ENCODE measurements at regions not wholly inside any gene's neighbourhood (a gene's known extent, or its start where the extent isn't known, plus 50 kb on each side); places are given as distances from the start of the nearest gene placed in this dataset.
A peak's percentile ranks its signal among the peaks of the same experiment; 100 is the strongest.

DNA sequence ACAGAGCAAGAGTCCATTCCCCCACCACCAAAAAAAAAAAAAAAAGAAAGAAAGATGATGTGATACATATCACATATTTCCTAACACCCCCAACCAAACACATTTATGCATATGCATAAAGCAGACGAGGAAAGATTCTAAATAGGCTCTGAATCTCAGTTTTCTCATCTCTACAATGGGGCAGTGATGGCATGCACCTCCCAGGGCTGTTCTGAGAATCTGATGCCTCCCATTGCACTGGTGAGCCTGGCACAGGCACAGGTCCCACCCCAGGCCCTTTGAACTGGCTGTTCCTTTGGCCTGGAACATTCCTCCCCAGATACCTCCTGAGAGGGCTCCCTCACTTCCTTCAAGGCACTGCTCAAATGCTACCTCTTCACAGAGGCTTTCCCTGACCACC, 116.5 kb downstream of the C9orf50 start:
- no peak for DNase-seq

DNA sequence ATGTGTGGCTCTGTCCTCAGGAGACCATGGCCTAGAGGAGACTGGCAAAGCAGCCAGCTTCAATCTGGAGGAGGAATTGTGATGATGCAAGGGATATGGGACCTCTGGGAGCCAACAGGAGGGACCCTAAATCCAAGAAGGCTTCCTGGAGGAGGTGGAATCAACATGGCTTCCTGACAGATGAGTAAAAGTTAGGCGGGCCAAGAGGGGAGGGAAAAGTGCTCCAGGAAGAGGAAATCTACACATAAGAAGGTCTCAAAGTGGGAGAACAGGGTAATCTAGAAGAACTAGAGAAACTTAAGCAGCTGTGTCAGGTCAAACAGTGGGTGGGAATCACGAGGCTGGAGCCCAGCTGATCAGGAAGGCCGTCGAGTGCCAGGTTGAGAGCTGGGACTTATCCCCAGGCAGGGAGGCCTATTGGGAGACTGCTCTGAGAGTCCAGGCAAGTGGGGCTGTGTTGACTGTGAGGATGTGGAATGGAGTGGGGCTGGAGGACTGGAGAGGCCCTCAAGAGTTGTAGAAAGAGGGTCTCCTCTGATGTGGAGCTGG, 119.1 kb downstream of the C9orf50 start:
- no peak for DNase-seq

DNA sequence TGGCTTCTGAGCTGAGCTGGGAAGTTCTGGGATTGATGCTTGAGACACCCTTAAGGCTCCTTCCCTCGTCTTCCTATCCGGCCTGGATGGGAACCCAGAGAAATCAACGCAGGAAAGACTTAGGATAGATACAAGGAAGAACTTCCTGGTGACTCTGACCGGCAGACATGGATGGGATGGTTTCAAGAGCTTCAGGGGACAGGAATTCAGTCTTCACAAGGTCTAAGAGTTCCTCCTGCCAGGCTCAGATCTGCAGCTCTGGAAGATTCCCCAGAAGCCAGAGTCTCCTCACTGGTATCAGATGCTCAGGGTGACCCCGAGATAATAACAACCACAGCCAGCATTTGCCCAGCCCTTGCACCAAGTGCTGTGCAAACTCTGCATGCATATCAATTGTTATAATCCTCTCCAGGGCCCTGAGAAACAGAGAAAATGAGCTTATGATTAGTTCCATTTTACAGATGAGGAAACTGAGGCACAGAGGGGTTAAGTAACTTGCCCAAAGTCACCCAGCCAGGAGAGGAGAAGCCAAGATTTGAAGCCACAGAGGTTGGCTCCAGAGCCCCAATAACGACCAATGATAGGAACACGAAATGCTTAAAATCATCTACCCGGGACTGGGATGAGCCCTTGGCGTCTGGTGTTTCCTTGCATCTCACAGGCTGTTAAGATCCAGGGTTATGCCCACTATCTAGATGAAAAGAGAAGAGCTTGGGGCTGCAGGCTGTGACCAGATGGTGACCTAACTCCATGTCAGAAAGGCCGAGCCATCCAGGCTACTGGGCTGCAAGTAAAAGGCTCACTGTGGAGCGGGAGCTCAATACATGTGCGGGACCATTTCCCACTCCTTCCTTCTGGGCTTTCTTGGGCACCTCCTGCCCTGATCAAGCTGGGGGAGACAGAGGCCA, 119.8 kb downstream of the C9orf50 start:
- DNase-seq: no peak

DNA sequence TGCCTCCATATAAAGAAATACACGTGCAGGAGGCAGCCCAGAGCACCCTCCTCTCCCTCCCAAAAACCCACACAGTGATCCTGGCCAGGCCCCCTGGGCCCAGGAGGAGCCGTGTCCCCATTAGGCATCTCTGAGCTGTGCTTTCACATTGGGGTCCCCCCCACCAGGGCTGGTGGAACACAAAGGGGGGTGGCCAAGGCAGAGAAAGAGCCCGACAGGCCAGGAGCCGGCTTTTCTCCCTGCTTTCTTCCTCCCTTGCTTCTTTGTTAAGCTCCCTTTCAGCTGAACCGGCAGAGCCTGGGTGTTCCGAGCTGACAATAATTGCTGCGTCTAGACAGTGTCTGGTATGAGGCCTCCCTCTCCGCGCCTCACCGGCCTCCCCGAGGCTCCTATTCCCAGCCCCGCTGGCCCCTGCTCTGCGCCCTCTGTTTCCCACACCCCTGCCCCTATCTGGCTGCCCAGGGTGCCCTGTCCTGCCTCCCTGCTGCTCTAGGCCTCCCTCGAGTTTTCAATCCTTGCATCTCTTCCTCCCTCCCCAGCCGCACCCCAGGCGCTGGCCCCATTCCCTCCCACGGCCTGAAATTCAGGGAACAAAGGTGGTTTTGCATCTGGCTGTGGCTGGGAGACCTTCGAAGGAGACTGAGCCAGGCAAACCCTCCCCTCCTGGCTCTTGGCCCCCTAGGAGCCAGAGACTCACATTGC, 120.6 kb downstream of the C9orf50 start:
- DNase-seq: no peak

DNA sequence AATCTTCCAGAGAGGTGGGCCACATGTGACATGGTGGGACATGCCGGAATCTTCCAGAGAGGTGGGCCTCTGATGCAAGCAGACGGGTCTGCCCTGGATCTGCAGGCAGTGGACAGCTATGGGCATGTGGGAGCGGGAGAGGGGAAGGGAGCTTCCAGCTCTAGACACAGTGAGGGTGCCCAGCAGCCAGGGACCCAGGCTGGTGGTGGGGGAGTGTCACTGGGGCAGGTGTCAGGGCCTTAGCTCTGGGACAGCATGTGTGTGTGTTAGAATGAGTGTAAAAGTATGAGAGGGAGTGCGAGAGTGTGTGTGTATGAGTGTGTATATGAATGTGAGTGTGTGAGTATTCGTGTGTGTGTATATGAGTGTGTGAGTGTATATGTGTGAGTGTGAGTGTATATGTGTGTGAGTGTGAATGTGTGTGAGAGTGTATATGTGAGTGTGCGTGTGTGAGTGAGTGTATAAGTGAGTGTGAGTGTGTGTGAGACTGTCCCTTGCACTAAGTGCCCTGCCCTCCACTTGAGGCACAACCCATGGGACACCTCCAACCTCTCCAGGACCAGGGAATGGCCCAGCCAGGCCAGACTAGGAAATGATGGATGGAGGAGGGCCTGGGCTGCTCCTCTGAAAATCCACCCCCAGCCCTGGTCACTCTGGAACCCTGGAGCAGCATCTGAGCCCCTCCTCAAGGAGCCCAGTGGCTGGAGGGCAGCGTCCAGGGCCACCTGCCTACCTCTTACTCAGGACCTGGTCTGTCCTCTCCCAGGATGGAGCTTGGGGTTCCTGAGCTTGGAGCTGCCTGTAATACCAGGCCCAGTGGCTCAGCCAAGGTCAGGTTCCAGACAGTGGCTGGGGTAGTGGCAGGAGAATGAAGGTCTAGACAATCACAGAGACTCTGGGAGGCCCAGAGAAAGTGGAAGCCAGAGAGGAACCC, 122.2 kb downstream of the C9orf50 start:
- DNase-seq: no peak

DNA sequence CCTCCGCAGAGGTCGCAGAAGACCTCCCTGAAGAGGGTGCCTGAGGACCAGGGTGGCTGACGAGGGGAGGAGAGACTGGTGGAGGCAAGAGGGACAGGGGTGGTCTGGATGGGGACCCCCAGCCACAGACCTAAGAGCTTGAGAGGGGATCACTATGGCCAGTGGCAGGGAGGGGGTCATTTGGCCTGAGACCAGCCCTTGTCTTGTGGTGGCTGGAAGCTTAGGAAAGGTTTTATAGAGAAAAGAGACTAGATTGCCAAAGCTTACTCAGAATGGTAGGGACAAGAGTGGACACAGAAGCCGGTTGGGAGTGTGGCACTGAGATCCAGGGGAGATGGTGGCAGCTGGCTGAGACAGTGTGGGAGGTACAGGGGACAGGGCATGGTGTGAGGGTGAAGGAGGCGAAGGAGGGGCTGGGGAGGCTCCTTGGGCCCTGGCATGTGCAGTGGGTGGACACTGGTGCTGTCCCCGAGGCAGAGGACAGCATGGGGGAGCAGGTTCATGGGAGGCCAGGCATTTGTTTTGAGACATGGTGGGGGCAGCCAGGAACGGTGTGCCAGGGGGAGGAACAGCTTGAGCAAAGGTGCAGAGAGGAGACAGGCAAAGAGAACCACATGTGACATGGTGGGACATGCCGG, 123.0 kb downstream of the C9orf50 start:
- no peak for DNase-seq

DNA sequence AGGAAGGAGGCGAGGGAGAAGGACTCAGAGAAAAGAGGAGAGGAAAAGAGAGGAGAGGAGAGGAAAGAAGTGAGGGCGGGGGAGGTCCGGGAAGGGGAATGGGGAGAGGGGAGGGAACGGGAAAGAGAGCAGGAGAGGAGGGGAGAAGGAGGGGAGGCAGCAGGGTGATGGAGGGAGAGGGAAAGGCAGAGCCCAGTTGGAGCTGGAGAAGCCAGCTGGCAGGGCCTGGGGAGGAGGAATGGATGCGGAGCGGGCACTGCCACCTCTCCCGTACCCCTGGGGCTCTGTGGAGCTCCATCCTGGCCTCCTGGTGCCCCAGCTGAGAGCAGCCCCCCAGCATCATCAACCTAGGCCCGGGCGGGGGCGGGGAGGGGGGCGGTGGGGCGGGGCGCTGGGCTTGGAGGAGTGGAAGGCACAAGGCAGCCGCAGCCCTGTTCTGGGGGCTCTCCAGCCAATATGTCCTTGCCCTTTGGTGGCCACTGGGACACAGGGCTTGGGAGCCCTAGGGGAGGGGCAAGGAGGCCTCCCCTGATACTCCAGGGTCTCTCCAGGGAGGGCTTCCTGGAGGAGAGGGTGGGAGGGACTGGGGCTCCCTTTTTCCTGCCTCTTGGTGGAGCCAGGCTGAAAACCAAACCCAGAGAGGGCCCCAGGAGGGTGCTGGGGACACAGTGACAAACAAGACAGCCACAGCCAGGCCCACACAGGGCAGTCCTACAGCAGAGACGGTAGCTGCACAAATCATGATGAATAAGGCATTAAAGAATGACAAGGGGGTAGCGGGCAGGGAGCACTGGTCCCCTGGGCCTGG, 123.7 kb downstream of the C9orf50 start:
- peak; percentile 84 for DNase-seq

DNA sequence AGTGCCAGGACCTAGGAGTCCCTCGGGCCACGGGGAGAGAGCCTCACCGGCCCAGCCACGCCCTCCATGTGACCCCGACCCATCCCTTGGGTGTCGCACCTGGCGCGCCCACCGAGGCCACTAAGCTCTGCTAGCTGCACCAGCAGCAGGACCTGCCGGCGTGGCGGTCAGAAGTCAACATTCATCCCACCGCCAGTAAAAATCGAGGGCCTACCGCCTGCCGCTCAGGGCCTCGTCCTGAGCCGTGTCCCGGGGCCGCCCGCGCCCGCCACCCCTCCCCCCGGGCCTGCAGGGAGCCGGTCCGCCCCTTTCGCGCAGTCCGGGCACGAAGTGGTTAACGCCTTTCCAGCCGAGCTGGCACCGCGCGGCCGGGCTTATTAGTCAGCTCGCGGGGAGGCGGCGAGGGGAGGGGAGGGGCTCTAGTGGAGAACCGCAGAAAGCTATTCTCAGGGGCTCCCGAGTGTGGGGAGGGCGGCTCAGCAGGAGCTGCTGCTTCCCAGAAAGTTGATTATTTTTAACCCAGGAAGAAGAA, 124.4 kb downstream of the C9orf50 start:
- DNase-seq: no peak

DNA sequence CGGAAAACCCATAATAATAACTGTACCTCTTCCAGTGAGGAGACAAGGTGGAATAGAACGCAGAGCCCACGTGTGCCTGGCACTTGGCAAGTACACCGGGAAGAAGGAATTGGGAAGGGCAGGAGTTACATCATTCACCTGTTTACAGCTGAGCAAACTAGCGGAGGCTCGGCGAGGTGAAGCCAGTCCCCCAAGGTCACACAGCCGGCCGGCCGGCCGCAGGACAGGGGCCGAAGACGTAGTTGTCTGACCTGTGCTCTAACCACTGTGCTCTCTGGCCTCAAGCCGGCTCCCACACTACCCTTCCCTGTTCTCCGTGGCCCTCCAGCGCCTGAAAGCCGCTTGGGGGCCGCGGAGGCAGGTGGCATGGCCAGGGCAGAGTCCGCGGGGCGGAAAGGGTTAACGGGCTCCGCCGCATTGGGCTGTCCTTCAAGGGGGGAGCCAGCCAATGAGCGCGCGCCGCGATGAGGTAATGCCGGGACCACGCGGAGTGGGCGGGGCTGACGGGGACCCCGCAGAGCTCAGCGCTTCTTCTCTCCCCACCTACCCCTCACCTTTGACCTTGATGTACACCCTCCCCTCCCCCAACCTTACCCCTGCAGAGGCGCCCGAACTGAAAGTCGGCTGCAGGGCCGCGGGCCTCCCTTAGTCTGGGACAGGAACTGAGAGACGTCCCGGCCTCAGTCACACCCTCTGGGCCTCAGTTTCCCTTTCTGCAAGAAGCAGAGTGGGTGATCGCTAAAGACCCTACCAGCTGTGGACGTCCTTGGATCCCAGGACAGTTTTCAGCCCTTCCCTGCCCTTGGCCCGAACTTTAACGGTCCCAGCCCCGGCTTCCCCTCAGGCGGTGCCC, 125.1 kb downstream of the C9orf50 start:
- DNase-seq: peak; percentile 55

DNA sequence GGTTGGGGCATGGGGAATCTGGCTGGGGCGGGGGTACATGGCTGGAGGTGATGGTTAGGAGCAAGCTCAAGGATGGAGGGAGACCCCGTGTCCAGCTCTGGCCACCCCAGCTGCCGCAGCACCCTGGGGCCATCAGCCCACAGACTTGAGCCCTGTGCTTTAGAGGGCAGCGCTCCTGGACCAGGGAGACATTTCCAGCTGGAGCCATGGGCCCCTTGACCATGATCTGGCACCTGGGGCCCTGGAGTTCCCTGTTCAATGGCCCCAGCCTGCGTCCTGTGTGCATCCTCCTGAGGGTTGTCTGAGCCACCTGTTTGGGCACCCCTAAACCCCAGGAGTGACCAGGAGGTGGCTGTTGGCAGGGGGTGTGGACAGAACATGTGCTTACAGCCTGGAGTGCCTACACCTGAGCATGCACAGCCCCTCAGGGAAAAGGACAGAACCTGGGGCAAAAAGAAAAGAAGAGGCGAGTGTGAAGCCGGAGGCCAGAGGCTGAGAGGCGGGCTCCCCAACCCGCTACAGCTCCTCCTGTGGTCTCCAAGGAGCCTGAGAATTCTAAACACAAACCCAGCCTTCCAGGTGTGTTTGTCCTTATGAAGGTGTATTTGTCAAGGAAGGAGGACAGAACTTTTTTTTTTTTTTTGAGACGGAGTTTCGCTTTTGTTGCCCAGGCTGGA, 126.7 kb downstream of the C9orf50 start:
- no peak for DNase-seq

DNA sequence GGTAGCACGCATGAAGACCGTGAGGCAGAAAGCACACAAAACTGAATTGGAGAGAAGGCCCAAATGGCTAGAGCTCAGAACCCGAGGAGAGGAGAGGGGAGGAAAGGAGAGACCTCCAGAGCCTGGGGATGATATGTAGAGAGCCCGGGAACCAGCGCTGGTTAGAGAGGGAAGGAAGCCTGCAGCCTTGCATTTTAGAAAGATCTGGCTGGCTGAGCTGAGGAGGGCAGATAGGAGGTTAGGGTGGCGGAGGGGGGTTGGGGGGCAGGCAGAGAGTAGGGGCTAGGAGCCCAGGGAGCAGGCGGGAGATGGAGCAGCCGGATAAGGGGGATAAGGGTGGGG, 127.2 kb downstream of the C9orf50 start:
- no peak for DNase-seq

DNA sequence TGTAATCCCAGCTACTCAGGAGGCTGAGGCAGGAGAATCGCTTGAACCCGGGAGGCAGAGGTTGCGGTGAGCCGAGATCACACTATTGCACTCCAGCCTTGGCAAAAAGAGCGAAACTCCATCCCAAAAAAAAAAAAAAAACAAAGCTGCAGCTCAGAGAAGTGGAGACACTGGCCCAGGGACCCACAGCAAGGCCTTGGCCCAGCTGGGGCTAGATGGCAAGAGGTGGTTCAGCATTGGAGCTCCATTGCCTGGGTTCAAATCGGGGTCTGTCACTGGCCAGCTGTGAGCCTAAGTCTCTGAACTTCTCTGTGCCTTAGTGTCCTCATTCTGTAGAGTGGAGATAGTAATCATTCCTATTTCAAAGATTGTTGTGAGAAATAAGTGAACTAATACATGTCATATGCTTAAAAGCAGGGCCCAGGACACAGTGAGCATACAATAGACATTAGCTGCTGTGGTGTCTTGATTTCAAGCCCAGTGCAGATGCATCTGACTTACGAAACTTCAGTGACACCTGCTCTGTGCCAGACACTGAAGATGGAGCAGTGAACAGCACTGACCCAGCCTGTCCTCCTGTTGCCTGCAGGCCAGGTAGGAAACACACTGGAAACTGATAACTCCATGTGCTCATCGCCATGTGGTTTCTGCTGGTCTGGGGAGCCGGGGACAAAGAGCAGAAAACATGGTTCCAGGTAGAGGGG, 127.7 kb downstream of the C9orf50 start:
- no peak for DNase-seq

DNA sequence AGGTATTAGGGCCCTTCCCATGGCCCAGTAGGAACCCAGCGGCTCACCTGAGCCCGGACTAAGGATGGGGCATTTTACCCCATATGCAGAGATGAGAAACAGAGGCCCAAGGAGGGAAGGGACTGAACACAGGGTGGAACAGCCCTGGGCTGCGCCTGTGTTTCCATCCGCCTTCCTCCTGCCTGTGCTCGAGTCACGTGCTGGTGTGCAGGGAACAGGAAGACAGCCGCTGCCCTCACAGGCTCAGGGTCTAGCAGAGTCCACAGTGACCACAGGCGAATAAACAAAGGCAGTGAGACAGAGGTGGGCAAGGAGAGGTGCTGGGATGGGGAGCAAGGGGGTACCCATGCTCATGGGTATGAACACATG, 129.4 kb downstream of the C9orf50 start:
- DNase-seq: no peak

DNA sequence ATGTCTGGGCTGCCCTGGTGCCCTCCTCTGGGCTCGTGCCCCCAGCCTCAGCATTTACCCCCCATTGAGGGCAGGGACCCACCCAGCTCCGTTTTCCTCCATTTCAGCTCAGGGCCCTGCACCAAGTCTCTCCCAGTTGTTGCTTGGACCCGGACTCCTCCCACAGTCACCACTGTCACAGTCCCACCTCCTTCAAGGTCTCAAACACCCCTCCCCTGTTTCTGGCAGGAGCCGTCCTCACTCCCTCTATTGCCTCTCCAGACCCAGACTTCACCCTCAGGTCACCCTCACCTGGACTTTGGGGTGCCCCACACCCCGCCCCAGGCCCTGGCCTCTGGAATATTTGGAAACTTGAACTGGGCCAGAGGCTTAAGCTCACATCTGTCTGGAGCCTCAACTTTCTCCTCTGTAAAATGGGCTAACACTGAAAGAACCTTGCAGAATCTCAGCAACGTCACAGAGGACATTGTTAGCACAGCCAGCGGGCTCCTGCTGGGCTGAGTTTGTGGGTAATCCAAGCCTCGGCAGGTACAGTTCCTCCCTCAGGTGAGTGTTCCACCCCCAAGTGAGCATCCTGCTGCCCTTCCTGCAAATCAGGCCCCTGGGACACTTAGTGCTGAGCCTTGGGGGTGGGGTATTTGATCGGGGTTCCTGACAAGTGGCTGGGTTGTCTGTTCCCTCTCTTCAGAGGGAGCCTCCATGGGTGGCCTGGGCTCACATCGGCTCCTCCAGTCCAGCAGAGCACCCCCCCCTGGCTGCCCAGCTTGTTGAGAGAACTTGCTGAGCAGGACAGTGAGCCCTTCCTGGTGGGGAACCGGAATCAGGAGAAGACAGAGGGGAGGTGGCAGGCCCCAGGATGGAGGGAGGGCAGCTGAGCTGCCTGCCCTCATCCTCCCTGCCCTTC, 130.1 kb downstream of the C9orf50 start:
- no peak for DNase-seq

DNA sequence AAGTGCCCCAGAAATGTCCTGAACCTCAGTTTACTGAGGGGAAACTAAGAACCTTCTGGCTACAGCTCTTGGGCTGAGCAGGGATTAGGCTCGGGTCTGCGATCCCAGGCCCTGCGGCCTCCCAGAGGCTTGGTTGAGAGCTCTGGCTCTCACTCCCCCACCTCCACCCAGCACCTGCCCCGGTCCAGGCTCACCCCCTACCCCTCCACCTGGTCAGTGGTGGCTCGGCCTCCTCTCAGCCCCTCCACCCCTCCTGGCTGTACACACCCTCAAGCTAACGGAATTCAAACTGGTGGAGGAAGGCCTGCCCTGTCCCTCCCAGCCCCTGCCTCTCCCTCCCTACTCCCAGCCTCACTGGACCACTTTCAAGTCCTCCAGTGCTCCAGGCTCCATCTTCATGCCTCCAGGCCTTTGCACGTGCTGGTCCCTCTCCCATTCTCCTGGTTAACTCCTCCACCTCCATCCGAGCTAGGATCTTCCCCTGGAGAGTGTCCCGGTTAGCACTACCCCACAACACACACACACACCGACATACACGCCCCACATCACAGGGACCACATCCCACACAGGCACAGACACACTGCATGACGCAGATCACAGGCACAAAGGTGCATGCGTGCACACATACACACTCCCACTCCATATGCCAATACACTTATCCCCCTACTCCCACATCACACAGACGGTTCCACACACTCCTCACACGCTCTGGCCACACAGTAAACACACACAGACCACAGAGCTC, 130.9 kb downstream of the C9orf50 start:
- DNase-seq: no peak

DNA sequence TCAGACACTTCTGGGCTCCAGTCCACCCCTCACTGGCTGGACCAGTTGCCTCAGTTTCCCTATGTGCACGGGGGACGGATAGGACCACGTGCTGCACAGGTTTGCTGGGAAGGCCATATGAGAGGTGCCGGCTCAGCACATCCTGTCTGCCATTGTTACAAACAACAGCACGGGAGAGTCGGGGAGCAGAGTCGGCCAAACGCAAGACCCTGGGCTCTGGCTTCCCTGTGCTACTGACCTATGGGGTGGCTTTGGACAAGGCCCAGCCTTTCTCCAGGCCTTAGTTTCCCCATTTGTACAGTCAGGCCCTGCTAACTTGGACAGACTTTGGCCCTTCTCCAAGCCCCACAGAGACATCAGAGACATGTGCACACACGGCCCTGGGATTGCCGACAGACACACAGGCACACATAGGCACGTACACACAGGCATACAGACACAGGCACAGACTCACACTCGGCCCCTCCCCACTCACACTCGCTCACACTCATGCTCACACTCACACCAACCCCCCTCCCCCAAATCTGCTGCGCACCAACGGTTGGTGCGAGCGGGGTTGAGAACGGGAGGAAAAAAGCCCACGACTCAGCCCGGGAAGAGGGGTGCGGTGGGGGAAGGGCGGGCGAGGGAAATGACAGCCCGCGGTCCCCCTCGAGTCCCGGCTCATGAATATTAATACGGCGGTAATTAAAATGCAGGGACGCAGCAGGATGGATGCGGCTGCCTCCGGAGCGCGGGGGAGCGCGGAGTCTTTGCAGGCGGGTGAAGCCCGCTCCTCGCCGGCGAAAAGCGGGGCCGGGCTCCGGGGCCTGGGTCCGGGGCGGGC, 133.0 kb downstream of the C9orf50 start:
- no peak for DNase-seq

Data from NCI-H1417 treated with DMSO at 0.1 percent for 48 hours (cell line).